Fibroblast of pulmonary artery (primary cell): ENCODE measurements at regions not wholly inside any gene's neighbourhood (a gene's known extent, or its start where the extent isn't known, plus 50 kb on each side); places are given as distances from the start of the nearest gene placed in this dataset.
A peak's percentile ranks its signal among the peaks of the same experiment; 100 is the strongest.

Source experiments
- DNase-seq: peaks from one replicate; pipeline ENCODE4 v3.0.0-alpha.2; 2010; ENCODE audit warnings: low read depth
- H3K4me3 ChIP-seq: replicated peaks from 2 replicates; pipeline ENCODE4 v1.5.1; 2011; ENCODE audit warnings: low read depth, mild to moderate bottlenecking, control low read depth, low read length, moderate library complexity
- TF ChIP-seq, protein P1 (sequence below): IDR thresholded peaks from 2 replicates; pipeline ENCODE4 v1.5.1; 2011; ENCODE audit warnings: mild to moderate bottlenecking, control low read depth, low read length, inconsistent platforms; ENCODE audit errors: missing control alignments

- no peak overlapping the region for H3K4me3 ChIP-seq
- TF ChIP-seq, protein P1, sequence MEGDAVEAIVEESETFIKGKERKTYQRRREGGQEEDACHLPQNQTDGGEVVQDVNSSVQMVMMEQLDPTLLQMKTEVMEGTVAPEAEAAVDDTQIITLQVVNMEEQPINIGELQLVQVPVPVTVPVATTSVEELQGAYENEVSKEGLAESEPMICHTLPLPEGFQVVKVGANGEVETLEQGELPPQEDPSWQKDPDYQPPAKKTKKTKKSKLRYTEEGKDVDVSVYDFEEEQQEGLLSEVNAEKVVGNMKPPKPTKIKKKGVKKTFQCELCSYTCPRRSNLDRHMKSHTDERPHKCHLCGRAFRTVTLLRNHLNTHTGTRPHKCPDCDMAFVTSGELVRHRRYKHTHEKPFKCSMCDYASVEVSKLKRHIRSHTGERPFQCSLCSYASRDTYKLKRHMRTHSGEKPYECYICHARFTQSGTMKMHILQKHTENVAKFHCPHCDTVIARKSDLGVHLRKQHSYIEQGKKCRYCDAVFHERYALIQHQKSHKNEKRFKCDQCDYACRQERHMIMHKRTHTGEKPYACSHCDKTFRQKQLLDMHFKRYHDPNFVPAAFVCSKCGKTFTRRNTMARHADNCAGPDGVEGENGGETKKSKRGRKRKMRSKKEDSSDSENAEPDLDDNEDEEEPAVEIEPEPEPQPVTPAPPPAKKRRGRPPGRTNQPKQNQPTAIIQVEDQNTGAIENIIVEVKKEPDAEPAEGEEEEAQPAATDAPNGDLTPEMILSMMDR: no peak
- peak; percentile 70 for DNase-seq
These were observed 52.1 kb upstream of the ERRFI1 start for GRCh38 chr1:8078176-8078671.

- TF ChIP-seq, protein P1: no peak
These were observed 51.5 kb upstream of the ERRFI1 start for GRCh38 chr1:8077602-8078001.

GRCh38 chr1:8077120-8077573, 51.0 kb upstream of the ERRFI1 start:
- no peak overlapping the region for H3K4me3 ChIP-seq
- DNase-seq: peak; percentile 96
- TF ChIP-seq, protein P1: no peak

More at GRCh38 chr1:8077602-8078001, 51.5 kb upstream of the ERRFI1 start:
- DNase-seq: no peak
- no peak overlapping the region for H3K4me3 ChIP-seq

DNA sequence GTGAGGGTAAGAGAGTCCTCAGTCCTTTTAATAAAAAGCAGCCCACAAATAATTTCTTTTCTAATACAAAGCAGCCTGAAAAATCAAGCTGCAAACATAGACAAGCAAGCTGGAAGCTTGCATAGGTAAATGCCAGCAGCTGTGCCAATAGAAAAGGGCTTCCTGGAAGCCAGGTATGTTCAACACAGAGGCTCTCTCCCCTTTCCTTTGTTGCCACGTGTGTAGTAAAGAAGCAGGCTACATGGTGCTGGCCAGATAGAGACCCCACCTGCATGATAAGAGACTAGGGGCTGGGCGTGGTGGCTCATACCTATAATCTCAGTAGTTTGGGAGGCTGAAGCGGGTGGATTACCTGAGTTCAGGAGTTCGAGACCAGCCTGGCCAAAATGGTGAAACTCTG, 50.1 kb upstream of the ERRFI1 start:
- TF ChIP-seq, protein P1: no peak
- DNase-seq: no peak
- H3K4me3 ChIP-seq: no peak overlapping the region
